ENCODE measurements at regions not wholly inside any gene's neighbourhood (a gene's known extent, or its start where the extent isn't known, plus 50 kb on each side); places are given as distances from the start of the nearest gene placed in this dataset.

GRCh38 chr18:30889519-30890301, 152.8 kb downstream of the DSC3 start:
- H3K36me3 ChIP-seq (ENCODE audit: control insufficient read depth, insufficient read depth, low read length): no peaks in the 10 kb centered on the region
- no peak overlapping the region for H3K4me3 ChIP-seq (ENCODE audit: low read depth, low read length)
- TF ChIP-seq CTCF (IDR thresholded peaks at IDR 0.05; ENCODE audit: insufficient read depth, low read length, poor library complexity, severe bottlenecking): peak; percentile 37
- H3K27me3 ChIP-seq (ENCODE audit: control insufficient read depth, insufficient read depth, low read length): no peaks in the 10 kb centered on the region
- peak; percentile 5 for DNase-seq (ENCODE audit: low read depth)

GRCh38 chr18:30888344-30888743, 154.2 kb downstream of the DSC3 start:
- no peaks in the 10 kb centered on the region for H3K36me3 ChIP-seq (ENCODE audit: control insufficient read depth, insufficient read depth, low read length)
- no peak for DNase-seq (ENCODE audit: low read depth)
- no peaks in the 10 kb centered on the region for H3K27me3 ChIP-seq (ENCODE audit: control insufficient read depth, insufficient read depth, low read length)
- TF ChIP-seq CTCF (IDR thresholded peaks at IDR 0.05; ENCODE audit: insufficient read depth, low read length, poor library complexity, severe bottlenecking): no peak
- H3K4me3 ChIP-seq (ENCODE audit: low read depth, low read length): no peak overlapping the region

- H3K4me3 ChIP-seq (ENCODE audit: low read depth, low read length): no peak overlapping the region
- no peaks in the 10 kb centered on the region for H3K27me3 ChIP-seq (ENCODE audit: control insufficient read depth, insufficient read depth, low read length)
- H3K36me3 ChIP-seq (ENCODE audit: control insufficient read depth, insufficient read depth, low read length): no peaks in the 10 kb centered on the region
- DNase-seq (ENCODE audit: low read depth): no peak
- no peak for TF ChIP-seq CTCF (IDR thresholded peaks at IDR 0.05; ENCODE audit: insufficient read depth, low read length, poor library complexity, severe bottlenecking)
Observed at GRCh38 chr18:30886998-30887397, 155.5 kb downstream of the DSC3 start.

GRCh38 chr18:30870466-30870865, 172.1 kb downstream of the DSC3 start:
- DNase-seq (ENCODE audit: low read depth): no peak
- no peak overlapping the region for H3K4me3 ChIP-seq (ENCODE audit: low read depth, low read length)
- no peak for TF ChIP-seq CTCF (IDR thresholded peaks at IDR 0.05; ENCODE audit: insufficient read depth, low read length, poor library complexity, severe bottlenecking)
- no peaks in the 10 kb centered on the region for H3K27me3 ChIP-seq (ENCODE audit: control insufficient read depth, insufficient read depth, low read length)
- H3K36me3 ChIP-seq (ENCODE audit: control insufficient read depth, insufficient read depth, low read length): no peaks in the 10 kb centered on the region

GRCh38 chr18:30862900-30863299, 179.6 kb downstream of the DSC3 start:
- Histone ChIP-seq H3K27me3 (ENCODE audit: control insufficient read depth, insufficient read depth, low read length) (no peaks in the 10 kb centered on the region), H3K36me3 (ENCODE audit: control insufficient read depth, insufficient read depth, low read length) (no peaks in the 10 kb centered on the region), H3K4me3 (ENCODE audit: low read depth, low read length) (no peak overlapping the region)
- no peak for TF ChIP-seq CTCF (IDR thresholded peaks at IDR 0.05; ENCODE audit: insufficient read depth, low read length, poor library complexity, severe bottlenecking)
- DNase-seq (ENCODE audit: low read depth): no peak

- no peak for TF ChIP-seq CTCF (IDR thresholded peaks at IDR 0.05; ENCODE audit: insufficient read depth, low read length, poor library complexity, severe bottlenecking)
- no peak for DNase-seq (ENCODE audit: low read depth)
- Histone ChIP-seq H3K4me3 (ENCODE audit: low read depth, low read length) (no peak overlapping the region), H3K36me3 (ENCODE audit: control insufficient read depth, insufficient read depth, low read length) (no peaks in the 10 kb centered on the region), H3K27me3 (ENCODE audit: control insufficient read depth, insufficient read depth, low read length) (no peaks in the 10 kb centered on the region)
Observed at GRCh38 chr18:30860741-30861140, 181.8 kb downstream of the DSC3 start.
